ENCODE measurements at regions not wholly inside any gene's neighbourhood (a gene's known extent, or its start where the extent isn't known, plus 50 kb on each side); places are given as distances from the start of the nearest gene placed in this dataset.

- ATAC-seq (no peak), DNase-seq (no peak)
- TF ChIP-seq CTCF (IDR thresholded peaks at IDR 0.05 in 4 of 5, conservative IDR thresholded peaks at IDR 0.05 in 1 of 5): no peak
- no peak for TF ChIP-seq POLR2A (IDR thresholded peaks at IDR 0.05)
- in situ Hi-C loops (cut with MboI; ENCODE audit: low sequenced_read_pairs in 4 of 4): no loop called here
- Histone ChIP-seq H3K36me3 (no peaks in the 10 kb centered on the region), H3K4me3 (no peak overlapping the region), H3K27ac (no peak overlapping the region), H3K4me1 (no peaks in the 10 kb centered on the region), H3K27me3 (no peaks in the 10 kb centered on the region), H3K9me3 (no peaks in the 10 kb centered on the region)
- intact Hi-C loops (cut with DNase I; ENCODE audit: low total_unique reads): no loop called here
Measured at GRCh38 chr7:67401492-67401891, 404.9 kb downstream of the TYW1 start.

- DNase-seq (no peak), ATAC-seq (no peak)
- no peaks in the 10 kb centered on the region for H3K4me1 ChIP-seq
- intact Hi-C loops (cut with DNase I; ENCODE audit: low total_unique reads): no loop called here
- in situ Hi-C loops (cut with MboI; ENCODE audit: low sequenced_read_pairs in 4 of 4): no loop called here
- H3K4me3 ChIP-seq: no peak overlapping the region
- no peak for TF ChIP-seq POLR2A (IDR thresholded peaks at IDR 0.05)
- TF ChIP-seq CTCF (IDR thresholded peaks at IDR 0.05 in 4 of 5, conservative IDR thresholded peaks at IDR 0.05 in 1 of 5): no peak
- no peaks in the 10 kb centered on the region for H3K36me3 ChIP-seq
- H3K27ac ChIP-seq: no peak overlapping the region
- H3K27me3 ChIP-seq: no peaks in the 10 kb centered on the region
- H3K9me3 ChIP-seq: no peaks in the 10 kb centered on the region
Measured at GRCh38 chr7:67402280-67402679, 405.6 kb downstream of the TYW1 start.

DNA sequence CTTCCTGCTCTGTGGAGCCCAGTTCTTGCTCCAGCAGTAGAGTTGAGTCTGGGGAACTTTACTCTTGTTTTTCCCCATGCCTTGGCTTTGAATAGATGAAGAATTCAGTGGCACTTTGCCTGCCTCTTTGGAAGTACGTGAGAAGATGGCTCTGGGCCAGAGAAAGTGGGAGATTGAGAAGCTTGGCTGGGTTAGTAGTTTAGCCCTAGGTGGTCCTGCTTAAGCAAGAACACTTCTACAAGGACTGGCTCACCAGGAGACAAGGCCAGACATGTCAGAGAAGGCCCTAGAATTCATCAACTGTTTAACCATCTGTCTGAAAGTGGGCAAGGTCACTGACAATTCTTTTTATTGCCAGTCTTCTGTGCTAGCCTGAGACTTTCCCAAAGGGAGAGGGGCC, 410.3 kb downstream of the TYW1 start:
- Histone ChIP-seq H3K4me1 (no peaks in the 10 kb centered on the region), H3K27me3 (no peaks in the 10 kb centered on the region), H3K27ac (no peak overlapping the region), H3K9me3 (no peaks in the 10 kb centered on the region), H3K4me3 (no peak overlapping the region), H3K36me3 (no peaks in the 10 kb centered on the region)
- DNase-seq (no peak), ATAC-seq (no peak)
- in situ Hi-C loops (cut with MboI; ENCODE audit: low sequenced_read_pairs in 4 of 4): no loop called here
- intact Hi-C loops (cut with DNase I; ENCODE audit: low total_unique reads): no loop called here
- no peak for TF ChIP-seq CTCF (IDR thresholded peaks at IDR 0.05 in 4 of 5, conservative IDR thresholded peaks at IDR 0.05 in 1 of 5)
- no peak for TF ChIP-seq POLR2A (IDR thresholded peaks at IDR 0.05)

DNA sequence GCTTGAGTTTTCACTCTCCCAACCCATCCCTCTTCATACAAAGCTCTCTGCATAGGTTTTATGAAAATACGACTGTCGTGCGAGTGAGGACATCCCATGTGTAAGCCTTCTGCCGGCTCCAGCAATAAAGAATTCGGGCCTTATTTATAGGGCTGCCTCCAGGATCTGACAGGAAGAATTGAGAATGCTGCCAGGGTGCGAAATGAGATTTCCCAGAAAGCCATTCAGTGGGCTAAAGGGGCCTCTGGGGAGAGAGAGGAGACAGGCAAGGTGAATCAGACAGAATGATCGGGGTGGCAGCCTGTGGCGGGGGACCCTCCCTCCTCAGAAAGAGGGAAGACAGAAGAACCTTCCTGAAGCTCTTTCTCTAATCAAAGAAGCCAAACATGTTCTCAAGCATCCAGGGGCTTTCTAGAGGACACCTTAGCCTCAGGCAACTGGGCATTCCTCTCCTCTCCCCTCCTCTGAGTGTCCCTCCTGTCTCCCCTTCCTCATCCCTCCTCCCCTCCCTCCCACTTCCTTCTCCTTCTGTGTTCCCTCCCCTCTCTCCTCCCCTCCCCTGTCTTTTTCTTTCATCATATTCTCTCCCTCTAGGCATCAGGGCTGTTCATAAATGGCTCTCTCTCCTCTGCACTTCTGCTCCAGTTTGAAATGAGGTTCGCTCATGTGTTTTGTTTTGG, 410.9 kb downstream of the TYW1 start:
- Histone ChIP-seq H3K36me3 (no peaks in the 10 kb centered on the region), H3K4me1 (no peaks in the 10 kb centered on the region), H3K9me3 (no peaks in the 10 kb centered on the region), H3K4me3 (no peak overlapping the region), H3K27me3 (no peaks in the 10 kb centered on the region), H3K27ac (no peak overlapping the region)
- in situ Hi-C loops (cut with MboI; ENCODE audit: low sequenced_read_pairs in 4 of 4) (no loop called here), intact Hi-C loops (cut with DNase I; ENCODE audit: low total_unique reads) (no loop called here)
- ATAC-seq (no peak), DNase-seq (no peak)
- TF ChIP-seq POLR2A (IDR thresholded peaks at IDR 0.05) (no peak), CTCF (IDR thresholded peaks at IDR 0.05 in 4 of 5, conservative IDR thresholded peaks at IDR 0.05 in 1 of 5) (no peak)

DNA sequence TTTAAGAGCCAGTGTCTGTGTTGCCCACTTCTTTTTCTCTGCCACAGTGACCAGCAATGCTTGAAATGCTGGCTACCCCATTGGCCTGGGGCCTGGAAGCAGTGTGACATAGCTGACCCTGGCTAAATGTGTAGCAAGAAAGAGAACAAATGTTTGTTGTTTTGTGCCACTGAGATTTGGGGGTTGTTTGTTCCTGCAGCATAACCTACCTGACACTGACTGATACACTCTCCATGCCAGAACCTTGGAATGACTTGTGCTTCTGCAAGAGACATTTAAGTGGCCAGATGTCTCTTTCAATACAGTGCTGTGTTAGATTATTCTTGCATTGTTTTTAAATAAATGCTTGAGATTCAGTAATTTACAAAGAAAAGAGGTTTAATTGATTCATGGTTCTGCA, 411.5 kb downstream of the TYW1 start:
- intact Hi-C loops (cut with DNase I; ENCODE audit: low total_unique reads) (no loop called here), in situ Hi-C loops (cut with MboI; ENCODE audit: low sequenced_read_pairs in 4 of 4) (no loop called here)

More for the DNA sequence above, 411.5 kb downstream of the TYW1 start:
- Histone ChIP-seq H3K4me1 (no peaks in the 10 kb centered on the region), H3K27ac (no peak overlapping the region), H3K27me3 (no peaks in the 10 kb centered on the region), H3K4me3 (no peak overlapping the region), H3K9me3 (no peaks in the 10 kb centered on the region), H3K36me3 (no peaks in the 10 kb centered on the region)
- ATAC-seq (no peak), DNase-seq (no peak)
- TF ChIP-seq POLR2A (IDR thresholded peaks at IDR 0.05) (no peak), CTCF (IDR thresholded peaks at IDR 0.05 in 4 of 5, conservative IDR thresholded peaks at IDR 0.05 in 1 of 5) (no peak)

Data from gastrocnemius medialis (tissue), 4 donors.